ENCODE measurements at regions not wholly inside any gene's neighbourhood (a gene's known extent, or its start where the extent isn't known, plus 50 kb on each side); places are given as distances from the start of the nearest gene placed in this dataset.

DNA sequence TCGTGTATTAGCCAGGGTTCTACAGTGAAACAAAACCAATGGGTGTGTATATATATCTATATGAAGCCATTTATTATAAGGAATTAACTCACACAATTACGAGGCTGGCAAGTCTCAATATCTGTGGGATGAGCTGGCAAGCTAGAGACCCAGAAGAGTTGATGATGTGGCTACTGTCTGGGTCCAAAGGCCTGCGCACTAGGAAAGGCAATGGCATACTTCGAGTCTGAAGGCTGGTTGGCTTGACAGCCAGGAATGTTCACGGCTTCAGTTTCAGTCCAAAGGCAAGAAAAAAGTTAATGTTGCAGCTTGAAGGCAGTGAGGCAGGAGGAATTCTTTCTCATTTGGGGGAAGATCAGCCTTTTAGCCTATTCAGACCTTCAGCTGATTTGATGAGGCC, 893.3 kb upstream of the LRFN5 start:
- TF ChIP-seq SIN3A (IDR thresholded peaks at IDR 0.05; ENCODE audit: borderline replicate concordance, insufficient read depth, low read length) (no peak), TAF1 (IDR thresholded peaks at IDR 0.05; ENCODE audit: borderline replicate concordance, insufficient read depth, low read length) (no peak), FOXP2 (optimal IDR thresholded peaks at IDR 0.05; ENCODE audit: borderline replicate concordance, extremely low read depth, extremely low read length, insufficient read depth) (no peak)
- TF ChIP-seq, protein P1, sequence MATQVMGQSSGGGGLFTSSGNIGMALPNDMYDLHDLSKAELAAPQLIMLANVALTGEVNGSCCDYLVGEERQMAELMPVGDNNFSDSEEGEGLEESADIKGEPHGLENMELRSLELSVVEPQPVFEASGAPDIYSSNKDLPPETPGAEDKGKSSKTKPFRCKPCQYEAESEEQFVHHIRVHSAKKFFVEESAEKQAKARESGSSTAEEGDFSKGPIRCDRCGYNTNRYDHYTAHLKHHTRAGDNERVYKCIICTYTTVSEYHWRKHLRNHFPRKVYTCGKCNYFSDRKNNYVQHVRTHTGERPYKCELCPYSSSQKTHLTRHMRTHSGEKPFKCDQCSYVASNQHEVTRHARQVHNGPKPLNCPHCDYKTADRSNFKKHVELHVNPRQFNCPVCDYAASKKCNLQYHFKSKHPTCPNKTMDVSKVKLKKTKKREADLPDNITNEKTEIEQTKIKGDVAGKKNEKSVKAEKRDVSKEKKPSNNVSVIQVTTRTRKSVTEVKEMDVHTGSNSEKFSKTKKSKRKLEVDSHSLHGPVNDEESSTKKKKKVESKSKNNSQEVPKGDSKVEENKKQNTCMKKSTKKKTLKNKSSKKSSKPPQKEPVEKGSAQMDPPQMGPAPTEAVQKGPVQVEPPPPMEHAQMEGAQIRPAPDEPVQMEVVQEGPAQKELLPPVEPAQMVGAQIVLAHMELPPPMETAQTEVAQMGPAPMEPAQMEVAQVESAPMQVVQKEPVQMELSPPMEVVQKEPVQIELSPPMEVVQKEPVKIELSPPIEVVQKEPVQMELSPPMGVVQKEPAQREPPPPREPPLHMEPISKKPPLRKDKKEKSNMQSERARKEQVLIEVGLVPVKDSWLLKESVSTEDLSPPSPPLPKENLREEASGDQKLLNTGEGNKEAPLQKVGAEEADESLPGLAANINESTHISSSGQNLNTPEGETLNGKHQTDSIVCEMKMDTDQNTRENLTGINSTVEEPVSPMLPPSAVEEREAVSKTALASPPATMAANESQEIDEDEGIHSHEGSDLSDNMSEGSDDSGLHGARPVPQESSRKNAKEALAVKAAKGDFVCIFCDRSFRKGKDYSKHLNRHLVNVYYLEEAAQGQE (IDR thresholded peaks at IDR 0.05; ENCODE audit: insufficient read depth in 1 of 2, low read depth in 2 of 2, low read length in 2 of 2) = no peak

DNA sequence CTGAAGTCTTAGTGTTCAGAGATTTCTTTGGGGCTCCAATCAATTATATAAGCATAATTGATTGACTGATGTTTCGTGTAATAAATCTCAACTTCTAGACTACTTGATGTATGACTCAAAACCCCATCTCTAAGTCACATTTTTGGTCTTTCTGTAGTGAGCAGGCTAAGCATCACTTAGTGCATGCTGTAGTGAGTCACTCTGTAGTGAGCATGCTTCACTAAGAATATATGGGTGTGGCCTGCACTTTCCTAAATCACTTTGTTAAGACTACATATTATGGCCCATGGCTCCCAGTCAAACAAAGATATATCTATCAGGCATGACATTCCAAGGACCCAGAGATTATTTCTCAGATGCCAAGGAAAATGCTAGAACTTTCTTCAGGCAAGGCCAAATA, 909.4 kb upstream of the LRFN5 start:
- TF ChIP-seq FOXP2 (optimal IDR thresholded peaks at IDR 0.05; ENCODE audit: borderline replicate concordance, extremely low read depth, extremely low read length, insufficient read depth) (no peak), TAF1 (IDR thresholded peaks at IDR 0.05; ENCODE audit: borderline replicate concordance, insufficient read depth, low read length) (no peak), SIN3A (IDR thresholded peaks at IDR 0.05; ENCODE audit: borderline replicate concordance, insufficient read depth, low read length) (no peak), POLR2AphosphoS5 (IDR thresholded peaks at IDR 0.05; ENCODE audit: low read depth, low read length) (no peak)
- TF ChIP-seq, protein P1 (IDR thresholded peaks at IDR 0.05; ENCODE audit: insufficient read depth in 1 of 2, low read depth in 2 of 2, low read length in 2 of 2) = no peak

DNA sequence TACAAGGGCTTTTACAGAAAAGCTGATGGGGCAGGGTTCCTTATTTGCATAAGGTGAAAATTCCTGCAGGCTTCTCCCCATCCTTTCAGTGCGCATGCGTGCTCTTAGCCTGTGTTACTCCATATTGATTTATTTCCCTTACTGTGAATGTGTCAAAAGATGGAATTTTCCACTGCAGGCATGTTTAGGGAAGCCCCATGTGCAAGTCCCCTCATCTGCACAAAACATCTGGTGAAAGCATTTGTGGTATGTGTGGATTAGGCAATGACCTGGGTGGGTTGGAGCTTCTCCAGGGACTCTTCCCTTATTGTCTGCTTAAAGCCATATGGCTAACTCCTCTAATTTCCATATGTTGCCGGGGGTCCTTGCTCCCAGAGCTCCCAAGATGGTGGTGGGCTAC, 912.7 kb upstream of the LRFN5 start:
- TF ChIP-seq POLR2AphosphoS5 (IDR thresholded peaks at IDR 0.05; ENCODE audit: low read depth, low read length) = no peak
- no peak for TF ChIP-seq FOXP2 (optimal IDR thresholded peaks at IDR 0.05; ENCODE audit: borderline replicate concordance, extremely low read depth, extremely low read length, insufficient read depth)
- TF ChIP-seq SIN3A (IDR thresholded peaks at IDR 0.05; ENCODE audit: borderline replicate concordance, insufficient read depth, low read length) = no peak
- TF ChIP-seq TAF1 (IDR thresholded peaks at IDR 0.05; ENCODE audit: borderline replicate concordance, insufficient read depth, low read length) = no peak
- TF ChIP-seq, protein P1 (IDR thresholded peaks at IDR 0.05; ENCODE audit: insufficient read depth in 1 of 2, low read depth in 2 of 2, low read length in 2 of 2) = no peak

DNA sequence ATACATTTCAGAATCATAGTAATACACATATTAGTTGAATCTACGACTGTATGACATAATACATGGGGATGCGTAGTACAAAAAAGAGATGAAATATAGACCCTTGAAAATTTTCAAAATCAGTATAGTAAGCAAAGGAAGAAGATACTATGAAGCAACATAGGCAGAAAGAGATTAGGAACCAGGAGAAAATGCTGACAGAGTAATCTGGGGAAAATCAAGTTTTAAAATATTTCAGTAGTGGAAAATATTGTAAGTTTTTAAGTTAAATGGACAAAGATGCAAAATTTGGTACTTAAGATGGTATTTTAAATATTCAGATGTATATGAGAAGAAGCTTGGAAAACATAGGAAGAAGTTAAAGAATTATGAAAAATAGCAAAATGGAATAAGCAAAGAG, 915.6 kb upstream of the LRFN5 start:
- TF ChIP-seq, protein P1 (IDR thresholded peaks at IDR 0.05; ENCODE audit: insufficient read depth in 1 of 2, low read depth in 2 of 2, low read length in 2 of 2) = no peak
- TF ChIP-seq POLR2AphosphoS5 (IDR thresholded peaks at IDR 0.05; ENCODE audit: low read depth, low read length) (no peak), SIN3A (IDR thresholded peaks at IDR 0.05; ENCODE audit: borderline replicate concordance, insufficient read depth, low read length) (no peak), FOXP2 (optimal IDR thresholded peaks at IDR 0.05; ENCODE audit: borderline replicate concordance, extremely low read depth, extremely low read length, insufficient read depth) (no peak), TAF1 (IDR thresholded peaks at IDR 0.05; ENCODE audit: borderline replicate concordance, insufficient read depth, low read length) (no peak)

DNA sequence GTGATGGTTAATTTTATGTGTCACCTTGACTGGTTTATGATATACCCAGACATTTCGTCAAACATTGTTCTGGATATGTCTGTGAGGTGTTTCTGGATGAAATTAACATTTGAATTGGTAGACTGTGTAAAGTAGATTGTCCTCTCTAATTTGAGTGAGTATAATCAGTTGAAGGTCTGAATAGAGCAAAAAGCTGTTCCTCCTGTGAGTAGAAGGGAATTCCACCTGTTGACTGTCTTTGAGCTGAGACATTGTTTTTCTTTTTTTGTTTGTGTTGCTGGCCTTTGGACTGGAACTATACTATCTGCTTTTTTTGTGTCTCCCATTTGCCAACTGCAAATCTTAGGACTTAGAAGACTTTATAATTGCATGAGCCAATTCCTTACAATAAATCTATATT, 920.9 kb upstream of the LRFN5 start:
- TF ChIP-seq, protein P1 (IDR thresholded peaks at IDR 0.05; ENCODE audit: insufficient read depth in 1 of 2, low read depth in 2 of 2, low read length in 2 of 2) = no peak
- TF ChIP-seq TAF1 (IDR thresholded peaks at IDR 0.05; ENCODE audit: borderline replicate concordance, insufficient read depth, low read length) (no peak), FOXP2 (optimal IDR thresholded peaks at IDR 0.05; ENCODE audit: borderline replicate concordance, extremely low read depth, extremely low read length, insufficient read depth) (no peak), SIN3A (IDR thresholded peaks at IDR 0.05; ENCODE audit: borderline replicate concordance, insufficient read depth, low read length) (no peak), POLR2AphosphoS5 (IDR thresholded peaks at IDR 0.05; ENCODE audit: low read depth, low read length) (no peak)

Data from PFSK-1 (cell line).